Motor neuron (in vitro differentiated cells): ENCODE measurements at regions not wholly inside any gene's neighbourhood (a gene's known extent, or its start where the extent isn't known, plus 50 kb on each side); places are given as distances from the start of the nearest gene placed in this dataset.
A peak's percentile ranks its signal among the peaks of the same experiment; 100 is the strongest.

ENCODE experiments used
- ATAC-seq, 8 experiments: fragments of 200-7000 bp; cut with Tn5 transposase; replicated peaks in 6 of 8; 2 replicates each; pipeline ENCODE4 v1.8.0; 2021; ENCODE audit warnings: mild to moderate bottlenecking in 8 of 8, moderate library complexity in 8 of 8
- H3K27ac ChIP-seq, 2 donors: fragments of 250-450 bp; sonication (Bioruptor Pico); 2 replicates each; pipeline ENCODE4 v1.9.0; 2021; ENCODE audit warnings: antibody characterized with exemption in 2 of 2, mild to moderate bottlenecking in 2 of 2, moderate library complexity in 1 of 2
- H3K4me1 ChIP-seq, 2 donors: fragments of 250-450 bp; sonication (Bioruptor Pico); replicated peaks in 1 of 2; 2 replicates each; pipeline ENCODE4 v1.6.1; 2021; ENCODE audit warnings: antibody characterized with exemption in 2 of 2, mild to moderate bottlenecking in 2 of 2, moderate library complexity in 1 of 2
- H3K4me3 ChIP-seq, 5 donors: fragments of 250-450 bp; sonication (Bioruptor Pico); 2 replicates each; pipeline ENCODE4 v1.9.0; 2021; ENCODE audit warnings: antibody characterized with exemption in 5 of 5, mild to moderate bottlenecking in 5 of 5, moderate library complexity in 4 of 5
- WGBS, 10 experiments: fragments of 450-650 bp; shearing (Covaris generic); methylation state at CpG; one replicate each; pipeline ENCODE4 v1.0.0; 2022; 5-methylcytosine and 5-hydroxymethylcytosine counted together
- in situ Hi-C, 9 experiments: fragments of 400-800 bp; cut with MboI; loops; one replicate each; pipeline ENCODE4 v1.15.0; 2021; ENCODE audit warnings: low sequenced_read_pairs in 9 of 9, low pct_unique_long_range_greater_than_20kb in 2 of 9; ENCODE audit not compliant: unreplicated experiment in 9 of 9

DNA sequence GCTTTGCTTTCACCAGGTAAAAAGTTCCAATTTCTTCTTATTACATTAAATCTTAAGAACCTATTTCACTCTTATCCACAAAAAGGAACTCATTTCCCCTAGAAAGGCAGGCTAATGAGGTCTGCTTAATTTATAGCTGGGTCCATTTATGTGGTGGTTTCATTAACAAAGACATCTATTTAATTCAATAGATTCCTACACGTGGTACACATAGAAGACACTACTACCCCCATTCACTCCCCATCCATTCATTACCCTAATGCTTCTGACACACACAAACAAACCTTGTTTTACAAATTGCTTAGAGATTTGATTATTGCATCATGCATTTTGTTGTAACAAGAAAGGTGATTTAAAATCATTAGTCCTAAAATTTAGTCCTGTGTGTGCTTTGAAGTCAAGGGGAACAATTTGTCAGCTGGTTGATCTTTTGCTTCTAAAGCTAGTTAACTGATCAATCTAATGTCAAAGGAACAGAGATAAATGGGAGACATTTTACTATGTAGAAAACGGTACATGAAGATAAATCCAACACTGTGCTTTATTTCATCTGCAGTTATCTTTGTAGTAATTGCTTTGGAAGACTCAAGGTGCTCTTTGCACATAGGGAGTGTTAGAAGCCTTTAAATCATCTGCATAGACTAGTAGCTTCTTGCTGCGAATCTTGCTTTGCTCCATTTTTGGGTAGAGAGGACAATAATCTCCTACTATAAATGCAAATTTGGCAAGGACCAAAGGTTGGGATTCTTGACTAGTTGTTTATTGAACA lies 379.2 kb downstream of the CDH11 start:
- in situ Hi-C loops, result no loop called here
- WGBS, 10 experiments, result 0 to 83% (median 52%) methylated on average over 1 to 3 of the region's 3 CpGs; no CpG with 5 or more reads in 2 of the 10 experiments
- Histone ChIP-seq H3K27ac (no peak overlapping the region), H3K4me1 (peaks cover 17 to 36% of the 10 kb centered on the region in 2 donors), H3K4me3 (no peak overlapping the region)
- peak in 5 of 8 experiments; percentile 63 to 95 (median 82) for ATAC-seq

DNA sequence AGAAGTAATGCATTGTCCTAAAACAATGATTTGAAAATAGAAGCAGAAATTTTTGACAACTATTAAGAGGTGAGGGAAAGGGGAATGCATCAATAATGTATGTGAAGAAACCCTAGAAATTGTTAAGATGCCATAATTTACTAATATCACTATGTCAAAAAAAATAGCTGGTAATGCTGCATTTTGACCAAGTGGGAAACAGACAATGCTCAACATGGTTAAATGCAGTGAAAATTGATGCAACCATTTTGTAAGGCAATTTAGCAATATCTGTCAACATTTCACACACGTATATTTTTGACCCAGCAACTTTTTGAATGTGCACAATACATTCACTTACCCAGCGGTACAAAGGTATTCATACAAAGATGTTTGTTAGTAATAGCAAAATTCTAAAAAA lies 381.6 kb downstream of the CDH11 start:
- no peak for ATAC-seq

DNA sequence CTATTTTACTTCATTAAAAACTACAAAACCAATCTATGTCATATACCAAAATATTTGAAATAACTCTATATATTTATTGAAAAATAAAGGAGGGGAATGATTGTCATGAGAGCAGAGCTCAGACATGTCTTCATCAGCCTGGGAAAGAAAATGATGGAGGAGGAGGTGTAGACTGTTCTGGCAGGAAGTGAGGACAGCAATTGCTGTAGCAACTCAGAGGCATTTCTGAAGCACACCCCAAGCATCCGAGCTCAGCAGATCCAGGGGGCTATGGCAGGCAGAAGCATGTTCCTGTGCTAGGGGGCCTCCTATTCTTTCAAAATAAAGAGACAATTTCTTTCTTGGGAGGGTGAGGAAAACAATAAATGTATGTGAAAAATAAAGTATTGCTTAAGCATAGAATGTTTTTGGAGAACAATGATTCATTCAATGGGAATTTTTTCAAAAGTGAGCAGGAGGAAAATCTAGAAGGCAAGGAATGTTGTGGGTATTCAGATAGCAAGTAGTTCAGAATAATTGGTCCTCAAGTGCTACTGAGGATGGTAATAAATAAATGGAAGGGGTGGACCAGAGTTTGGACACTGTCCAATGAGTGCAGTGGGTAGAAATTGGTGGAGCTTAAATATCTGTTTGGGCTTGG lies 383.4 kb downstream of the CDH11 start:
- no peak overlapping the region for H3K27ac ChIP-seq
- H3K4me1 ChIP-seq, result peaks cover 0 to 12% of the 10 kb centered on the region in 2 donors
- WGBS, 10 experiments, result 11 to 100% (median 79%) methylated on average over 1 of the region's 1 CpG; no CpG with 5 or more reads in 4 of the 10 experiments
- no peak for ATAC-seq
- in situ Hi-C loops, result no loop called here
- no peak overlapping the region for H3K4me3 ChIP-seq

More for the DNA sequence above, 381.6 kb downstream of the CDH11 start:
- WGBS, 10 experiments, result 10 to 100% (median 63%) methylated on average over 1 to 2 of the region's 2 CpGs; no CpG with 5 or more reads in 2 of the 10 experiments
- Histone ChIP-seq H3K4me3 (no peak overlapping the region), H3K4me1 (peaks cover 12 to 23% of the 10 kb centered on the region in 2 donors), H3K27ac (no peak overlapping the region)
- in situ Hi-C loops, result no loop called here

DNA sequence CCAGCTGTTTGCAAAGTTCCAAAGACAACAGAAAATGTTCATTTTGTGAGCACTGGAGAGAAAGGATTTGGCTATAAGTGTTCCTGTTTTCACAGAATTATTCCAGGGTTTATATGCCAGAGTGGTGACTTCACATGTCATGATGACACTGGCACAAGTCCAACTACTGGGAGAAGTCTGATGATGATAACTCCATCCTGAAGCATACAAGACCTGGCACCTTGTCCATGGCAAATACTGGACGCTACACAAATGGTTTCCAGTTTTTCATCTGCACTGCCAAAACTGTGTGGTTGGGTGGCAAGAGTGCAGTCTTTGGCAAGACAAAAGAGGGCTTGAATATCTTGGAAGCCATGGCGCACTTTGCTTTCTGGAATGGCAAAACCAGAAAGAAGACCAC lies 385.0 kb downstream of the CDH11 start:
- in situ Hi-C loops, result no loop called here
- Histone ChIP-seq H3K4me1 (no peaks in the 10 kb centered on the region), H3K27ac (no peak overlapping the region), H3K4me3 (no peak overlapping the region)
- ATAC-seq, result no peak
- WGBS, 10 experiments, result 0 to 100% (median 88%) methylated on average over 1 to 2 of the region's 2 CpGs; no CpG with 5 or more reads in 1 of the 10 experiments

DNA sequence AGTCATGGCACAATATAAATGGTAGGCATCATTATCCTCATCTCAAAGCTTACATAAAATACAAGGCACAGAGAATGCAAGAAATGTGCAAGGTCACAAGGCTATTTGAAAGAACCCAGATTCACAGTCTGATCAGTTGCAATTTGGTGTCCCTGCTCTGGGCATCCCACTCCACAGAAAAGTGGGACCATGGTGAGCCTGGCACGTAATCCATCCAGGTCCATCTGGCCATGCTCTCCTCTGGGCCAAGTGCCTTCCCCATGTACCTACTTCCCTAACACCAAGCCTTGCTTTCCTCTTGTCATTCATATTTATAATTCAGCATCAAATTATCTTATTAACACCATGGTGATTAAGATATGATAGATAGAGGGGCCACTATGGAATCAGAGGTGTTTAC lies 390.0 kb downstream of the CDH11 start:
- Histone ChIP-seq H3K4me1 (no peaks in the 10 kb centered on the region), H3K4me3 (no peak overlapping the region), H3K27ac (no peak overlapping the region)
- ATAC-seq, result no peak
- in situ Hi-C loops, result no loop called here
- WGBS, 10 experiments, result 86 to 100% (median 93%) methylated on average over 1 of the region's 1 CpG; no CpG with 5 or more reads in 6 of the 10 experiments

DNA sequence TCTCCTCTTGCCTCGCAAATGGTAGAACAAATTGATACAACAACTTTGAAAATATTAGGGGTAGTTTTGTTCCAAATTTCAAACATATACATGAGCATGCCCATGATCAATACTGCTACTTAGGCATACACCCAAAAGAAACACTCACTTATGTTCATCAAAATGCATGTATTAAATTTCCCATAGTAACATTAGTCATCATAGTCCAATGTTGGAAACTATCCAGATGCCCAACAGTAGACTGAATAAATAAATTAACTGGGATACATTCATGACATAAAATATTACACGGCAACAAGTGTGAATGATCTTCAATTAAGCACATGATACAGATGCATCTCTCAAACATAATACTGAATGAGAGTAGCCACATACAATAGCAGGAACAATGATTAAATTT lies 391.6 kb downstream of the CDH11 start:
- H3K4me3 ChIP-seq, result no peak overlapping the region
- no peak for ATAC-seq
- no peak overlapping the region for H3K27ac ChIP-seq
- 57 to 100% (median 94%) methylated on average over 1 to 2 of the region's 2 CpGs; no CpG with 5 or more reads in 1 of the 10 experiments for WGBS, 10 experiments
- in situ Hi-C loops, result no loop called here
- no peaks in the 10 kb centered on the region for H3K4me1 ChIP-seq

DNA sequence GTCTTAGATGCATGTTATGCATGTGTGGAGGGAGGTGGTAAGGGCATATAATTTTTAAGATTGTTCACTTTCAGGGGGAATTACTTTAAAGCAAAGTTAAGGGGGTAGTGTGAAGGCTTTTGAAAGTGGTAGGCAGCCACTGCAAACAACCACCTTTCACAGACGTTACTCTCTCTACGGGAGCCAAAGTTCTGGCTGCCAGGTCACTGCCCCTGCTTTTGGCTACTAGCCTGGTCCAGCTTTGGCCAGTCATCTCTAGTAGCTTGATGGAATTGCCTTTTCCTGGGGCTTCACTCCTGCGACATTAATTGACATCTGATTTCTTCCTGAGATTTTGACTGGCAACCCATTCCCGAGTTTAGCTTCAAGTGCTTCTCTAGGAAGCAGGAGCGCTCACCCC lies 397.5 kb downstream of the CDH11 start:
- Histone ChIP-seq H3K4me3 (no peak overlapping the region), H3K27ac (no peak overlapping the region), H3K4me1 (no peaks in the 10 kb centered on the region)
- no peak for ATAC-seq
- WGBS, 10 experiments, result 80 to 100% (median 90%) methylated on average over 1 to 5 of the region's 5 CpGs; no CpG with 5 or more reads in 4 of the 10 experiments
- in situ Hi-C loops, result loop anchor here in 1 of 9 experiments (25.0 kb wide), 1 partner anchor 388 kb away; the partner anchor contains the start of gene CDH11

DNA sequence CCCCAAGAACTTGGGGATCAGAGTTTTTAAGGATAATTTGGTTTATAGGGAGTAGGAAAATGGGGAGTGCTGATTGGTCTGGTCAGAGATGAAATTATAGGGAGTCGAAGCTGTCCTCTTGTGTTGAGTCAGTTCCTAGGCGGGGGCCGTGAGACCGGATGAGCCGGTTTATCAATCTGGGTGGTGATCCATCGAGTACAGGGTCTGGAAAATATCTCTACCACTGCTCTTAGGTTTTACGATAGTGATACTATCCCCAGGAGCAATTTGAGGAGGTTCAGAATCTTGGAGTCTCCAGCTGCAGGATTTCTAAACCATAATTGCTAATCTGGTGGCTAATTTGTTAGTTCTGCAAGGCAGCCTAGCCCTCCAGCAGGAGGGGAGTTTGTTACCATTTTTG lies 403.4 kb downstream of the CDH11 start:
- Histone ChIP-seq H3K27ac (no peak overlapping the region), H3K4me1 (no peaks in the 10 kb centered on the region), H3K4me3 (no peak overlapping the region)
- 42 to 96% (median 88%) methylated on average over 2 to 7 of the region's 7 CpGs; no CpG with 5 or more reads in 3 of the 10 experiments for WGBS, 10 experiments
- in situ Hi-C loops, result loop anchor here in 1 of 9 experiments (25.0 kb wide), 1 partner anchor 394 kb away; the partner anchor contains the start of gene CDH11
- no peak for ATAC-seq

DNA sequence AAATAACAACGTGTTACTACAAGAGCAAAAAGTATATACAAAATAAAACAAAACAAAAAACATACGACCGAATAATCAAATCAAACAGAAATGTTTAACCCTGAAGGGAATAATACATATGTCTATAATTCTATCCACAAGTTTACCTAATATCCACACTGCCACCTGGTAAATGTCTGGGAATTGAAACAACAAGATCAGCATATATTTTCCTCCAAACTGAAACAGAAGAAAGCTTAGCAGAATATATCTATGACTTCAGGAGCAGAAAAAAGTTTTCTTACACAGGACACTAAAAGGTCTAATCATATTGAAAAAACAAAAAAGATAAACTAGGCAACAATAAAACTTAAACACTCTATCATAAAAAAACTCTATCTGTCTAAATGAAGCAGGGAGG lies 404.0 kb downstream of the CDH11 start:
- 65 to 97% (median 83%) methylated on average over 3 of the region's 3 CpGs for WGBS, 10 experiments
- in situ Hi-C loops, result loop anchor here in 1 of 9 experiments (25.0 kb wide), 1 partner anchor 394 kb away; the partner anchor contains the start of gene CDH11
- no peak for ATAC-seq
- Histone ChIP-seq H3K27ac (no peak overlapping the region), H3K4me1 (no peaks in the 10 kb centered on the region), H3K4me3 (no peak overlapping the region)

DNA sequence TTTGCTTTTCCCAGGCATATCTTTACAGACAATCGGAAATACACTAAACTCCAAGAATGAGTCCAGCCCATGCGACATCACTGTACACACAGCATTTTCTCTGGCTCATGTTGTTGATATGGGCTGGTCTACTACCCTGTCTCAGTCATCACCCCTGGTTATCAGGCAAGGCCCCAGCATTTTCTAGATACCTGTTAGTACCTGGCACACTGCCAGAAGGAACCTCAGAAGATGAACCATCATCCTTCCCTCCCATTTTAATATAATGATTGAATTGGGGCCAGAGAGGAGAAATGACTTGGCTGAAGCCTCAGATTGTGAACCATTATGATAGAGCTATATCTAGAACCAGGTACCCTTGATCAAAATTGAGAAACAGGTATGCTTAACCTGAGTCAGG lies 406.2 kb downstream of the CDH11 start:
- ATAC-seq, result no peak
- in situ Hi-C loops, result loop anchor here in 1 of 9 experiments (25.0 kb wide), 1 partner anchor 397 kb away; the partner anchor contains the start of gene CDH11
- peaks cover 0 to 5% of the 10 kb centered on the region in 2 donors for H3K4me1 ChIP-seq
- no peak overlapping the region for H3K27ac ChIP-seq
- H3K4me3 ChIP-seq, result no peak overlapping the region
- WGBS, 10 experiments, result 92 to 100% (median 100%) methylated on average over 1 to 2 of the region's 2 CpGs; no CpG with 5 or more reads in 6 of the 10 experiments

DNA sequence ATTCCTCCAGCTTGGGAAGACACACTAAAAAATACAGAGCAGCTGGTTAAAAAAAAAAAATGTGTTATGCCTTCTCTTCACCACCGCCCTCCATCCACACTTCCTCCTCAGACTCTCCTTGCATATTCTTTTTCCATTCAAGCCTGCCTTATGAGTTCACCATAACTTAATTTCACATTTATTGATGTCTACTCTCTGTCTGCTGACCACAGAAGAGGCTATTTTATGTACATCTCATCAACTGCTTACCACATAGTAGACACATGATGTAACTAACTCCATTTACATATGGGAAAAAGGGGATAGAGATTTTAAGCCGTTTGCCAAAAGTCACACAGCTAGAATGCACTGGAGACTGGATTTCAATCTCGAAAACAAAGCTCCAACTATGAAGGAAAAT lies 409.8 kb downstream of the CDH11 start:
- peak in 6 of 8 experiments; percentile 26 to 100 (median 84) for ATAC-seq

DNA sequence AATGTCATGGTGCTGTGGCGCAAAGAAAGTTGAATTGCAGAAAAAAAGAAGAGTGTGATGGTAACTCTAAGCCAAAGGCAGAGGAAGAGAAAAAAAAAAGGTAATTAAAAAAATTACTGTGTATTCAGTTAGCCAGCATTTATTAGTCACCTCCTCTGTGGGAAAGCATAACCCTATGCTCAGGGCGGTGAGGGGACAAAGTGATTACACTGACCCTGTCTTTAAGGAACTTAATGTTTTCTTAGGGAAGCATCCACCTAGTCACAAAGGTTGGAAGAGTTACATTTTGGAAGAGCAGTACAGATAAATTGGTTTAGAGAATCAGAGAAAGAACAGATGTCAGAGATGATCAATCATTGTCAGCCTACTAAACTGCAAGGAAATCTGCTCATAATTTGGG lies 410.3 kb downstream of the CDH11 start:
- in situ Hi-C loops, result loop anchor here in 1 of 9 experiments (25.0 kb wide), 1 partner anchor 401 kb away; the partner anchor contains the start of gene CDH11
- peak in 1 of 8 experiments; percentile 4 for ATAC-seq
- H3K27ac ChIP-seq, result no peak overlapping the region
- no peak overlapping the region for H3K4me3 ChIP-seq
- H3K4me1 ChIP-seq, result peaks cover 0 to 5% of the 10 kb centered on the region in 2 donors
- 71 to 100% (median 94%) methylated on average over 1 to 2 of the region's 2 CpGs; no CpG with 5 or more reads in 3 of the 10 experiments for WGBS, 10 experiments

More for the DNA sequence above, 409.8 kb downstream of the CDH11 start:
- 11 to 100% (median 56%) methylated on average over 1 to 3 of the region's 3 CpGs for WGBS, 10 experiments
- Histone ChIP-seq H3K4me1 (peaks cover 0 to 5% of the 10 kb centered on the region in 2 donors), H3K27ac (no peak overlapping the region), H3K4me3 (no peak overlapping the region)
- in situ Hi-C loops, result loop anchor here in 1 of 9 experiments (25.0 kb wide), 1 partner anchor 400 kb away; the partner anchor contains the start of gene CDH11

DNA sequence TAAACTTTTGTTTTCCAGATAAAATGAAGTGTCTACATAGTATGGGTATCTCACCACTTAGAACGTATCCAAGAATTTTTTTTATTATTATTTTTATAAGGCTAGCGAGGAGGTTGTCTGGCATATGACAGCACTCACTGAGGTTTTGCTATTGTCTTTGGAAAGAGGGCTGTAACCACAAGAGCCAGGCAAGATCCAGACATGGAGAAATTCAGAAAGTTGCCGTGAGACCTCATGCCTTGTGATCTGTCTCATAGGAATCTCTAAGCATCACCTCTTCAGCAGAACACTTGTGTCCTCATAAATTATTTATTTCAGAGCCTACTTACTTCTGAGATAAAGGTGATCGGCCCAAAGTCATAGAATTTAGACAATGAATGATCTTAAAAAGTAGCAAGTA lies 410.8 kb downstream of the CDH11 start:
- ATAC-seq, result no peak
- Histone ChIP-seq H3K4me3 (no peak overlapping the region), H3K4me1 (peaks cover 0 to 5% of the 10 kb centered on the region in 2 donors), H3K27ac (no peak overlapping the region)
- WGBS, 10 experiments, result 63 to 100% (median 92%) methylated on average over 1 to 4 of the region's 4 CpGs; no CpG with 5 or more reads in 1 of the 10 experiments
- in situ Hi-C loops, result loop anchor here in 1 of 9 experiments (25.0 kb wide), 1 partner anchor 401 kb away; the partner anchor contains the start of gene CDH11
